ENCODE measurements at regions not wholly inside any gene's neighbourhood (a gene's known extent, or its start where the extent isn't known, plus 50 kb on each side); places are given as distances from the start of the nearest gene placed in this dataset.

DNA sequence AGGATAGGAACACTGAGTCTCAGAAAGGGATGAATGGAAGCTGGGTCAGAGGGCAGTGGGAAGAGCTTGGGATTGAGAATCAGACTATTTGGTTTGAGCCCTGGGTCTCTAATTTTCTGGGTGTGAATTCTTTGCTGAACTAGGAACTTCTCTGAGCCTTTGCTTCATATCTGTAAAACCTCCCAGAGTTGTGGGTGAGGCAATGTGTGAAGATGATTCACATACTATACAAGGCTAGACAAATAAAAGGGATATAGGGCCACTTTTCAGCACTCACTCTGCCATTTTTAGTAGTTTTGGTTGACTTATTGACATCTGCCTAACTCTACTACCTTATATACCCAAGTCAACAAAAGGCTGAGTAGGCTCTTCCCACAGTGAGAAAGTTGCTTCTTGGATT is 77.7 kb upstream of the JUN start:
- TF ChIP-seq, protein P1, sequence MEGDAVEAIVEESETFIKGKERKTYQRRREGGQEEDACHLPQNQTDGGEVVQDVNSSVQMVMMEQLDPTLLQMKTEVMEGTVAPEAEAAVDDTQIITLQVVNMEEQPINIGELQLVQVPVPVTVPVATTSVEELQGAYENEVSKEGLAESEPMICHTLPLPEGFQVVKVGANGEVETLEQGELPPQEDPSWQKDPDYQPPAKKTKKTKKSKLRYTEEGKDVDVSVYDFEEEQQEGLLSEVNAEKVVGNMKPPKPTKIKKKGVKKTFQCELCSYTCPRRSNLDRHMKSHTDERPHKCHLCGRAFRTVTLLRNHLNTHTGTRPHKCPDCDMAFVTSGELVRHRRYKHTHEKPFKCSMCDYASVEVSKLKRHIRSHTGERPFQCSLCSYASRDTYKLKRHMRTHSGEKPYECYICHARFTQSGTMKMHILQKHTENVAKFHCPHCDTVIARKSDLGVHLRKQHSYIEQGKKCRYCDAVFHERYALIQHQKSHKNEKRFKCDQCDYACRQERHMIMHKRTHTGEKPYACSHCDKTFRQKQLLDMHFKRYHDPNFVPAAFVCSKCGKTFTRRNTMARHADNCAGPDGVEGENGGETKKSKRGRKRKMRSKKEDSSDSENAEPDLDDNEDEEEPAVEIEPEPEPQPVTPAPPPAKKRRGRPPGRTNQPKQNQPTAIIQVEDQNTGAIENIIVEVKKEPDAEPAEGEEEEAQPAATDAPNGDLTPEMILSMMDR (IDR thresholded peaks at IDR 0.05; ENCODE audit: extremely low read depth, insufficient read depth, missing control alignments) = no peak
- in situ Hi-C loops (cut with MboI; ENCODE audit: low pct_unique_long_range_greater_than_20kb, low sequenced_read_pairs, unreplicated experiment) = no loop called here
- DNase-seq (ENCODE audit: low spot score) = no peak

DNA sequence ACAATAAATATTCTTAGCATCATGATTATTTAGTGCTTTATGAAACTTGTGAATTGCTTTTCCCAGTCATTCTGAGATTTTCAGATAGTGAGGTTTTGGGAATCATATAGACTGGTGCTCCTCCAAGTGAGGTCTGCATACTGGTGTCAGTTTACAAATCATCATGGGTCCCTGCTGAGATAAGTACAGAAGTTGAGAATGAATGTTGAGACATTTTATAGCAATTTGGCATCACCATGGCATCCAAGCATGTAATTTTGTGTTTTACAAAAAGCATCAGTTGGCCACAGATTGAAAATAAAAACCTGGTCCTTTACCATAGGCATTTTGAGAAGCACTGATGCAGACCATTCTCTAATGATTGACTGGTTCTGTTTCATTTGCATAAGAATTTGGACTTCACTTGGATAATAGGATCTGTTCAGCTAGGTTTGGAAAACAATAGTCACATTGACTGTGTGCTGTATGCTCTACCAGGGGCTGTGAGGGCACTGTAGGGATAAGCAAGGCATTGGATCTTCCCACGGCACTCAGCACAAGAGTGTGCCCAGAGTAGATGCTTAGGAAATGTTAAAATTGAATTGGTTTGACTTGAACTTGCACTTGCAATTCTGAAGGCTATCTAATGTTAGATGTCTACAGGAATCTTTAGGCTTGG is 79.0 kb upstream of the JUN start:
- no peak for DNase-seq (ENCODE audit: low spot score)
- in situ Hi-C loops (cut with MboI; ENCODE audit: low pct_unique_long_range_greater_than_20kb, low sequenced_read_pairs, unreplicated experiment) = no loop called here
- TF ChIP-seq, protein P1 (IDR thresholded peaks at IDR 0.05; ENCODE audit: extremely low read depth, insufficient read depth, missing control alignments) = no peak

DNA sequence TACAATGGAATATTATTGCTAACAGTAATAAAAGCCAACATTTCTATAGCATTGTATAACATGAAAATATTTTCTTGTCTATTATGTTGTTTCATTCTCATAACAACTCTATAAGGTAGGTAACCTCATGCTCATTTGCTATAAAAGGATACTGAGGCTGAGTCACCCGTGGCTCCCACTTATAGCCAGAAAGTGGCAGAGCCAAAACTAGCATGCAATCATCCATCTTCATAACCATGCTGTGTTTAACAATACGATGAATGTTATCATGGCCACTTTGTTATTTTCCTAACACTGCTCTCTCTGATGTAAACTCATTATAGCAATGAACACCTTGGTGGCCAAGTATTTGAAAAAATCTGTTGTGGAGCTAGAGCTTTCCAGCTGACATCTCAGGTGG is 80.8 kb upstream of the JUN start:
- in situ Hi-C loops (cut with MboI; ENCODE audit: low pct_unique_long_range_greater_than_20kb, low sequenced_read_pairs, unreplicated experiment) = no loop called here

DNA sequence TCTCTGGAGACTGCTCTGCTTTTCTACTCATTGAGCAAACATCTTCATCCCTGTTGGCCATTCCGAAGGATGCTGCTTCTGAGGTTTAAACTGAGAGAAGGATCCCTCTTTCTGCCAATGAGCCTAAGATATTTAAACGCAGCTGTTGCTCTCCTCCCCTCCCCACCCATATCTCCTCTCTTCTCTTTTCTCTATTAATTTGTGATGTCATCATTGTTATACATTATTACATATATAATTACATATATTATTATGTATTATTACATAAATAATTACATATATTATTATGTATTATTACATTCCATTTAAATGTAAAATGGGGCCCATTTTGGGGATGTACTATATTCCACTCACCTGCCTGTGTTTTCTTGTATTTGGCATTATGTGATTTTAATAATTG is 82.7 kb upstream of the JUN start:
- TF ChIP-seq, protein P1 (IDR thresholded peaks at IDR 0.05; ENCODE audit: extremely low read depth, insufficient read depth, missing control alignments) = no peak
- in situ Hi-C loops (cut with MboI; ENCODE audit: low pct_unique_long_range_greater_than_20kb, low sequenced_read_pairs, unreplicated experiment) = no loop called here
- DNase-seq (ENCODE audit: low spot score) = no peak

More for the DNA sequence above, 80.8 kb upstream of the JUN start:
- no peak for DNase-seq (ENCODE audit: low spot score)
- TF ChIP-seq, protein P1 (IDR thresholded peaks at IDR 0.05; ENCODE audit: extremely low read depth, insufficient read depth, missing control alignments) = no peak

DNA sequence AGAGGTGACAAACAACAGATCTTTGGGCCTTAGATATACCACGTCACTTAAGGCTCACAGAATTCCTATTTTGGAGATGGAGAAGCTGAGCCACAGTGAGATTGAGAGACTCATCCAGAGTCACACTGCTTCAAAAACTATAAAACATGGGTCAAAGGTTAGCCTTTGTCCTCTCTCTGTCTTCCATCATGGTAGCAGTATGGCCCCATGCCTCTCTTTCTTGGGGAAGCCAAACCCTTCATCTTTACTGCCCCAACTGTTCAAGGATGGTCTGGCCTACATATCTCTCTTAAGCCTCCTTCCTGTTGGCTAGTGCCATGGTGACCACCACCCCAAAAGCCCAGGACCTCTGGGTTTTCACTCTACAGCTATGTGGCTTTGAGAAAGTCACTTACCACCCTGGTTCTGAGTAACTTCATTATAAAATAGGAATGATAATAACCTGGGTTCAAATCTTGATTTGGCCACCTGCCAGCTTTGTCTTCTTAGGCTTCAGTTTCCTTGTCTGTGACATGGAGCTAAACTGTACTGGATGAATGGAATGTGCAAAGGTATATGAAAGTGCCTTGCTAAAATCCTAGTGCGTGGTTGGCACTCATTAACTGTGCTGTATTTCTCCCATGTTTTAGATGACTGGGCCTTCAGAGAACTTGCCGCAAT is 85.9 kb upstream of the JUN start:
- in situ Hi-C loops (cut with MboI; ENCODE audit: low pct_unique_long_range_greater_than_20kb, low sequenced_read_pairs, unreplicated experiment) = no loop called here
- TF ChIP-seq, protein P1 (IDR thresholded peaks at IDR 0.05; ENCODE audit: extremely low read depth, insufficient read depth, missing control alignments) = no peak
- no peak for DNase-seq (ENCODE audit: low spot score)

DNA sequence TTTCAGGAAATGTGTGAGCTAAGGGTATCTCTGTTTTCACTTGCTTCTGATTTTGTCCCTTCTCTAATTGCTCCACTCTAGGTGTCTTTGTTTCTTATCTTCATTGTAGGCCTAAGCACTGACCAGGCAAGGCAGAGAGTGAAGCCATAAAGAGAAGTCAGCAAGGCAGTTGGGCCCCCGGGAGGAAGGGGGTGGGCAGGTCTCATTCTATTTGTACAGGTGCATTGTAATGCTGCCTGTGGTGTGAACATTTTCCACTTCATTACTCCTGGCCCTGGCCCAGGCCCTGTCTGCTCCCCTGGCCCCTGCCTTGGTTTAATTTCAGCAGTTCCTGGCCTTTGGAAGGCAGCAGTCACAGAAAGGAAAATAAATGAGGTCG is 86.4 kb upstream of the JUN start:
- TF ChIP-seq, protein P1 (IDR thresholded peaks at IDR 0.05; ENCODE audit: extremely low read depth, insufficient read depth, missing control alignments) = no peak
- DNase-seq (ENCODE audit: low spot score) = no peak
- in situ Hi-C loops (cut with MboI; ENCODE audit: low pct_unique_long_range_greater_than_20kb, low sequenced_read_pairs, unreplicated experiment) = no loop called here
